Breast epithelium (tissue), 3 donors: ENCODE measurements at regions not wholly inside any gene's neighbourhood (a gene's known extent, or its start where the extent isn't known, plus 50 kb on each side); places are given as distances from the start of the nearest gene placed in this dataset.

ENCODE experiments used
- POLR2AphosphoS5 ChIP-seq, 3 donors: sonication (generic); formaldehyde crosslinking; IDR thresholded peaks; one replicate each; pipeline ENCODE4 v1.6.1; 2017; ENCODE audit warnings: antibody characterized with exemption in 3 of 3
- TF ChIP-seq, protein P1 (sequence below), 3 donors: fragments of 450-650 bp; IDR thresholded peaks; one replicate each; pipeline ENCODE4 v1.5.1; 2016 to 2017; ENCODE audit warnings: antibody characterized with exemption in 3 of 3, mild to moderate bottlenecking in 3 of 3, moderate library complexity in 3 of 3

DNA sequence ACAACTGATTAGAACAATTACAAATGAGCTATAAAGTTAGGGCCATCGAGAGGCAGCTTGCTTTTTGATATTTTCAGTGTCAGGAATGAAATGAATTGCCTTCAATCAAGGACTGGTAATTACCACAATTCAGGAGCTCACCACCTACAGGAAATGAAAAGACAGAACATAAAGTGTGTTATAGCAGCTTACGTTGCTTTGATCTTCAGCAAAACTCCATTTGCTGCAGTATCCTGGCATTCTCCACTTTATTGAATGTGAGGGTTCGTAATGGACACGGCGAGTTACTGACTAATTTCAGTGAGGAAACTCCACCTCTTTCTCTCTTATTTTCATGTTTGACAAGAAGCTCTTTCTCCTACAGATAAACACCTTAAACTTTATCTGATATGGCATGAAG is 440.0 kb upstream of the HSF2 start:
- TF ChIP-seq, protein P1, sequence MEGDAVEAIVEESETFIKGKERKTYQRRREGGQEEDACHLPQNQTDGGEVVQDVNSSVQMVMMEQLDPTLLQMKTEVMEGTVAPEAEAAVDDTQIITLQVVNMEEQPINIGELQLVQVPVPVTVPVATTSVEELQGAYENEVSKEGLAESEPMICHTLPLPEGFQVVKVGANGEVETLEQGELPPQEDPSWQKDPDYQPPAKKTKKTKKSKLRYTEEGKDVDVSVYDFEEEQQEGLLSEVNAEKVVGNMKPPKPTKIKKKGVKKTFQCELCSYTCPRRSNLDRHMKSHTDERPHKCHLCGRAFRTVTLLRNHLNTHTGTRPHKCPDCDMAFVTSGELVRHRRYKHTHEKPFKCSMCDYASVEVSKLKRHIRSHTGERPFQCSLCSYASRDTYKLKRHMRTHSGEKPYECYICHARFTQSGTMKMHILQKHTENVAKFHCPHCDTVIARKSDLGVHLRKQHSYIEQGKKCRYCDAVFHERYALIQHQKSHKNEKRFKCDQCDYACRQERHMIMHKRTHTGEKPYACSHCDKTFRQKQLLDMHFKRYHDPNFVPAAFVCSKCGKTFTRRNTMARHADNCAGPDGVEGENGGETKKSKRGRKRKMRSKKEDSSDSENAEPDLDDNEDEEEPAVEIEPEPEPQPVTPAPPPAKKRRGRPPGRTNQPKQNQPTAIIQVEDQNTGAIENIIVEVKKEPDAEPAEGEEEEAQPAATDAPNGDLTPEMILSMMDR (IDR thresholded peaks at IDR 0.05), result no peak
- TF ChIP-seq POLR2AphosphoS5 (IDR thresholded peaks at IDR 0.05), result no peak
